Calu3 (cell line): ENCODE measurements at regions not wholly inside any gene's neighbourhood (a gene's known extent, or its start where the extent isn't known, plus 50 kb on each side); places are given as distances from the start of the nearest gene placed in this dataset.

ENCODE experiments used
- BruUV-seq: library from RNA; stranded (reverse); fragments of 400-500 nt; replicated peaks from 2 replicates; lab custom pipeline; 2021; lab: Mats Ljungman, UMichigan
- CTCF ChIA-PET: fragments of 300-600 bp; sonication (Branson Sonifier 250); formaldehyde crosslinking; loops from one replicate; lab custom pipeline; 2022; ENCODE audit warnings: antibody characterized with exemption; lab: Charles Lee
- DNase-seq: peaks from one replicate; pipeline ENCODE4 v3.0.0; 2022
- H3K27ac Mint-ChIP-seq: one replicate; pipeline ENCODE4 v1.8.0; 2022; ENCODE audit warnings: mixed read lengths; ENCODE audit not compliant: unreplicated experiment
- H3K27me3 Mint-ChIP-seq: one replicate; pipeline ENCODE4 v1.8.0; 2022; ENCODE audit warnings: mixed read lengths; ENCODE audit not compliant: unreplicated experiment
- H3K36me3 Mint-ChIP-seq: one replicate; pipeline ENCODE4 v1.8.0; 2022; ENCODE audit warnings: mild to moderate bottlenecking, moderate library complexity, mixed read lengths; ENCODE audit not compliant: insufficient read depth, unreplicated experiment
- H3K4me1 Mint-ChIP-seq: one replicate; pipeline ENCODE4 v1.8.0; 2022; ENCODE audit warnings: mild to moderate bottlenecking, low read depth, mixed read lengths; ENCODE audit not compliant: unreplicated experiment
- H3K4me3 Mint-ChIP-seq: one replicate; pipeline ENCODE4 v1.8.0; 2022; ENCODE audit warnings: mild to moderate bottlenecking, low read depth, moderate library complexity, mixed read lengths; ENCODE audit not compliant: unreplicated experiment
- H3K9me3 Mint-ChIP-seq: one replicate; pipeline ENCODE4 v1.8.0; 2022; ENCODE audit warnings: low read depth, mixed read lengths; ENCODE audit not compliant: unreplicated experiment
- CTCF ChIP-seq: fragments of 200-600 bp; IDR thresholded peaks from one replicate; pipeline ENCODE4 v1.8.0; 2022; ENCODE audit warnings: antibody characterized with exemption; ENCODE audit not compliant: unreplicated experiment
- intact Hi-C: fragments of 100-400 bp; cut with micrococcal nuclease; formaldehyde crosslinking; loops from one replicate; pipeline ENCODE4 v1.10.0; 2022; ENCODE audit not compliant: unreplicated experiment

DNA sequence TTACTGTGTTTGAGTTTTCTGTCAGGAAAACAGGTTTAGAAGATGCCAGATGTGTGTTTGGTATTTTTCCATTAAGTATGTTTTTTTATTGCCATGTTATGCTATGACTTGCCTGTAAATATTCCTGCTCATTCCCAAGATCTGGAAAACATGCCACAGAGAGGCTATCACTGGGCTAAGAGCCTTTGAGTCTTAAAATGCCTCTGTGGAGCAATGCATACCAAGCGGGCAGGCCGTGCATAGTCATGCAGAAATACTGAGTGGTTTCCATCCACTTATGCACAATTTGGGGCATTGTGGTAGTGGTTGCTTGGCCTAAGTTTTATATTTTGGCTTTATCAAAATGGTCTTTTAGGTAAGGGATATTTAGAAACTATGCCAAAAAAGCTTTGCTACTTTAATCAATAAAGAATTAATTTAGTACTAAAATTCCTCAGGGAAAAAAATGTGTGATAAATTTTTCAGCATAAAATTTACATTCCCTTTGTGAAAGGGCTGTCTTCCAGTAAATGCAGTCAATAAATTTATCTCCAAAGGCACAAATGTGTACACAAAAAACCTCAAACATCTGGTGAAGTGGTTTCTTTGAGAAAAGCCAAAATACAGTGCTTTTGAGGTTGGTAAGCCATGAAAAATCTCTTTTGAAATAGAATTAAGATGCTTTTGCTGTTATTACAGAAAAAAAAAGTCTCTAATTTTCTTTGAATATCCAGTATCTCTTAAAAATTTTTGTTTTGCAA, 341.3 kb upstream of the FBXO33 start:
- no TSS peak for BruUV-seq
- Mint-ChIP-seq H3K27ac (no peak overlapping the region), H3K27me3 (no peaks in the 10 kb centered on the region), H3K4me3 (no peak overlapping the region), H3K9me3 (peaks cover 9% of the 10 kb centered on the region), H3K36me3 (no peaks in the 10 kb centered on the region), H3K4me1 (no peaks in the 10 kb centered on the region)
- DNase-seq: no peak
- CTCF ChIA-PET: no interaction called here
- intact Hi-C loops: no loop called here
- no peak for TF ChIP-seq CTCF

GRCh38 chr14:39772627-39773026, 340.4 kb upstream of the FBXO33 start:
- no peak overlapping the region for H3K4me3 Mint-ChIP-seq
- H3K4me1 Mint-ChIP-seq: no peaks in the 10 kb centered on the region
- no peaks in the 10 kb centered on the region for H3K27me3 Mint-ChIP-seq
- H3K27ac Mint-ChIP-seq: no peak overlapping the region
- CTCF ChIA-PET: no interaction called here
- DNase-seq: no peak
- no peaks in the 10 kb centered on the region for H3K36me3 Mint-ChIP-seq
- no TSS peak for BruUV-seq
- no peak for TF ChIP-seq CTCF
- intact Hi-C loops: no loop called here
- H3K9me3 Mint-ChIP-seq: peaks cover 5% of the 10 kb centered on the region

GRCh38 chr14:39768589-39768988, 336.4 kb upstream of the FBXO33 start:
- no peaks in the 10 kb centered on the region for H3K36me3 Mint-ChIP-seq
- no peak overlapping the region for H3K4me3 Mint-ChIP-seq
- H3K4me1 Mint-ChIP-seq: no peaks in the 10 kb centered on the region
- no TSS peak for BruUV-seq
- TF ChIP-seq CTCF: no peak
- intact Hi-C loops: no loop called here
- no peak for DNase-seq
- CTCF ChIA-PET: no interaction called here
- H3K27ac Mint-ChIP-seq: no peak overlapping the region
- peaks cover 3% of the 10 kb centered on the region for H3K9me3 Mint-ChIP-seq
- H3K27me3 Mint-ChIP-seq: no peaks in the 10 kb centered on the region

DNA sequence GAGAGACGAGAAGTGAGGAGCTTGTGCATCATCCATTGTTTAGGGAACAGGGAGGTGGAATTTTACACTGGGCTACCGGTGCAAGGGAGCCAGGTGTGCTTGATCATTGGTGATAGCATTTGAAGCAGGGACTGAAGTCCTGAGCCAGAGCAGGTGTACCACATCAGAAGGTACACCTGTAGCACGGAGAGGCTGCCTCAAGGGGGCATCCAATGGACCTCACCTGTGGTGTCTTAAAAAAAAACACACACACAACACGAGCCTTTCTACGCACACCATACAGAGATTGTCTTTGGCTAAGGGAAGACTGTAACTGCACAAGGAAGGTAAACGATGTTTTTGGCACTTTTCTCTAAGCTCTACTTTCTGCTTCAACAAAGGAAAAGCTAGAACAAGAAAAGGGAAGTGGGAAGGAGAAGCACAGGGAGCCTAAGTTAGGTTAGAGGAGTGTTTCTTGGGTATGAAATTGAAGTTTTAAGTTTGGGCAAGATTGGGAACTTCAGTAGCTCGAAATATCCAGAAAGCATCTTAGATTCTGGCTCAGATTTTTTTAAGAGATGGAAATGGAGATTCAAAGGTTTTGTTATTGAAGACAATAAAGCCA, 334.3 kb upstream of the FBXO33 start:
- intact Hi-C loops: no loop called here
- Mint-ChIP-seq H3K27ac (no peak overlapping the region), H3K36me3 (no peaks in the 10 kb centered on the region), H3K4me3 (no peak overlapping the region), H3K27me3 (no peaks in the 10 kb centered on the region), H3K4me1 (no peaks in the 10 kb centered on the region), H3K9me3 (peaks cover 3% of the 10 kb centered on the region)
- DNase-seq: no peak
- CTCF ChIA-PET: interaction anchor here (0.7 kb wide), 1 partner anchor 1266 kb away, joined by 3 read pairs; no protein-coding TSS in a partner anchor
- TF ChIP-seq CTCF: no peak
- no TSS peak for BruUV-seq
